Effector memory CD4-positive, alpha-beta T cell (primary cell): ENCODE measurements at regions not wholly inside any gene's neighbourhood (a gene's known extent, or its start where the extent isn't known, plus 50 kb on each side); places are given as distances from the start of the nearest gene placed in this dataset.

Experiments used
- DNase-seq, 3 donors: peaks; one replicate each; pipeline ENCODE4 v3.0.0-alpha.2; 2020
- H3K27ac ChIP-seq: 2 replicates; pipeline ENCODE4 v1.7.0; 2013; ENCODE audit warnings: mild to moderate bottlenecking, low read length, moderate library complexity; ENCODE audit not compliant: insufficient read depth, poor library complexity, severe bottlenecking
- H3K27me3 ChIP-seq: replicated peaks from 2 replicates; pipeline ENCODE4 v1.7.0; 2013; ENCODE audit warnings: mild to moderate bottlenecking, low read length; ENCODE audit not compliant: insufficient read depth, control insufficient read depth, poor library complexity, severe bottlenecking
- H3K36me3 ChIP-seq: 2 replicates; pipeline ENCODE4 v1.7.0; 2013; ENCODE audit warnings: mild to moderate bottlenecking, low read length, moderate library complexity; ENCODE audit not compliant: control insufficient read depth, insufficient read depth
- H3K4me1 ChIP-seq: 2 replicates; pipeline ENCODE4 v1.7.0; 2013; ENCODE audit warnings: low read length, mild to moderate bottlenecking; ENCODE audit not compliant: control insufficient read depth, insufficient read depth, poor library complexity, severe bottlenecking
- H3K4me3 ChIP-seq: 2 replicates; pipeline ENCODE4 v1.7.0; 2013; ENCODE audit warnings: low read length, low read depth, mild to moderate bottlenecking; ENCODE audit not compliant: insufficient read depth, poor library complexity, severe bottlenecking
- H3K9me3 ChIP-seq: 2 replicates; pipeline ENCODE4 v1.7.0; 2013; ENCODE audit warnings: mild to moderate bottlenecking, low read length, moderate library complexity; ENCODE audit not compliant: control insufficient read depth

GRCh38 chr1:221234791-221235190, 355.5 kb downstream of the HLX start:
- no peak for DNase-seq

GRCh38 chr1:221237587-221237986, 358.3 kb downstream of the HLX start:
- no peak overlapping the region for H3K27ac ChIP-seq
- no peaks in the 10 kb centered on the region for H3K27me3 ChIP-seq
- no peak overlapping the region for H3K4me3 ChIP-seq
- DNase-seq: no peak
- no peaks in the 10 kb centered on the region for H3K36me3 ChIP-seq
- no peaks in the 10 kb centered on the region for H3K4me1 ChIP-seq
- no peaks in the 10 kb centered on the region for H3K9me3 ChIP-seq

More at GRCh38 chr1:221234791-221235190, 355.5 kb downstream of the HLX start:
- Histone ChIP-seq H3K27ac (no peak overlapping the region), H3K36me3 (no peaks in the 10 kb centered on the region), H3K27me3 (no peaks in the 10 kb centered on the region), H3K4me3 (no peak overlapping the region), H3K9me3 (no peaks in the 10 kb centered on the region), H3K4me1 (no peaks in the 10 kb centered on the region)

GRCh38 chr1:221239181-221239580, 359.9 kb downstream of the HLX start:
- no peaks in the 10 kb centered on the region for H3K36me3 ChIP-seq
- H3K27ac ChIP-seq: no peak overlapping the region
- H3K27me3 ChIP-seq: no peaks in the 10 kb centered on the region
- no peak overlapping the region for H3K4me3 ChIP-seq
- no peak for DNase-seq
- no peaks in the 10 kb centered on the region for H3K4me1 ChIP-seq
- H3K9me3 ChIP-seq: no peaks in the 10 kb centered on the region

GRCh38 chr1:221239792-221240191, 360.5 kb downstream of the HLX start:
- DNase-seq: no peak
- no peaks in the 10 kb centered on the region for H3K4me1 ChIP-seq
- H3K4me3 ChIP-seq: no peak overlapping the region
- H3K27me3 ChIP-seq: no peaks in the 10 kb centered on the region
- no peaks in the 10 kb centered on the region for H3K9me3 ChIP-seq
- no peak overlapping the region for H3K27ac ChIP-seq
- H3K36me3 ChIP-seq: no peaks in the 10 kb centered on the region

GRCh38 chr1:221240690-221241089, 361.4 kb downstream of the HLX start:
- Histone ChIP-seq H3K4me3 (no peak overlapping the region), H3K36me3 (no peaks in the 10 kb centered on the region), H3K27me3 (no peaks in the 10 kb centered on the region), H3K4me1 (no peaks in the 10 kb centered on the region), H3K27ac (no peak overlapping the region), H3K9me3 (no peaks in the 10 kb centered on the region)
- no peak for DNase-seq

- Histone ChIP-seq H3K36me3 (no peaks in the 10 kb centered on the region), H3K4me3 (no peak overlapping the region), H3K27me3 (no peaks in the 10 kb centered on the region), H3K27ac (no peak overlapping the region), H3K4me1 (no peaks in the 10 kb centered on the region), H3K9me3 (no peaks in the 10 kb centered on the region)
- no peak for DNase-seq
Measured at GRCh38 chr1:221241157-221241556, 361.9 kb downstream of the HLX start.

GRCh38 chr1:221241592-221241991, 362.3 kb downstream of the HLX start:
- H3K4me3 ChIP-seq: no peak overlapping the region
- H3K36me3 ChIP-seq: no peaks in the 10 kb centered on the region
- DNase-seq: no peak
- H3K4me1 ChIP-seq: no peaks in the 10 kb centered on the region
- no peak overlapping the region for H3K27ac ChIP-seq
- no peaks in the 10 kb centered on the region for H3K9me3 ChIP-seq
- no peaks in the 10 kb centered on the region for H3K27me3 ChIP-seq

- Histone ChIP-seq H3K4me1 (no peaks in the 10 kb centered on the region), H3K4me3 (no peak overlapping the region), H3K36me3 (no peaks in the 10 kb centered on the region), H3K9me3 (no peaks in the 10 kb centered on the region), H3K27me3 (no peaks in the 10 kb centered on the region), H3K27ac (no peak overlapping the region)
- no peak for DNase-seq
Measured at GRCh38 chr1:221246067-221246466, 366.8 kb downstream of the HLX start.

GRCh38 chr1:221246628-221247415, 367.6 kb downstream of the HLX start:
- no peaks in the 10 kb centered on the region for H3K36me3 ChIP-seq
- no peak for DNase-seq
- no peaks in the 10 kb centered on the region for H3K27me3 ChIP-seq
- no peaks in the 10 kb centered on the region for H3K9me3 ChIP-seq
- no peak overlapping the region for H3K4me3 ChIP-seq
- H3K4me1 ChIP-seq: no peaks in the 10 kb centered on the region
- no peak overlapping the region for H3K27ac ChIP-seq

- DNase-seq: no peak
- Histone ChIP-seq H3K4me1 (no peaks in the 10 kb centered on the region), H3K4me3 (no peak overlapping the region), H3K27ac (no peak overlapping the region), H3K36me3 (no peaks in the 10 kb centered on the region), H3K9me3 (no peaks in the 10 kb centered on the region), H3K27me3 (no peaks in the 10 kb centered on the region)
Measured at GRCh38 chr1:221251580-221251979, 372.3 kb downstream of the HLX start.
